Bronchial epithelial cell (primary cell): ENCODE measurements at regions not wholly inside any gene's neighbourhood (a gene's known extent, or its start where the extent isn't known, plus 50 kb on each side); places are given as distances from the start of the nearest gene placed in this dataset.
A peak's percentile ranks its signal among the peaks of the same experiment; 100 is the strongest.

Experiments used
- DNase-seq: peaks from one replicate; pipeline ENCODE4 v3.0.0-alpha.2; 2010; ENCODE audit warnings: low read depth
- FAIRE-seq: peaks from 2 replicates; lab custom pipeline; 2011; peaks lifted over from hg19 to GRCh38; lab: Jason Lieb, UNC
- H3K27me3 ChIP-seq: 2 replicates; pipeline ENCODE4 v1.5.1; 2011; ENCODE audit warnings: low read length; ENCODE audit not compliant: control insufficient read depth, insufficient read depth
- H3K36me3 ChIP-seq: 2 replicates; pipeline ENCODE4 v1.5.1; 2011; ENCODE audit warnings: low read length; ENCODE audit not compliant: control insufficient read depth, insufficient read depth
- H3K4me3 ChIP-seq: 2 replicates; pipeline ENCODE4 v1.5.1; 2011; ENCODE audit warnings: mild to moderate bottlenecking, low read depth, low read length, control low read depth
- CTCF ChIP-seq: IDR thresholded peaks from 2 replicates; pipeline ENCODE4 v1.5.1; 2011; ENCODE audit warnings: mild to moderate bottlenecking, moderate library complexity, low read length, control low read depth, inconsistent platforms; ENCODE audit not compliant: insufficient read depth, severe bottlenecking

DNA sequence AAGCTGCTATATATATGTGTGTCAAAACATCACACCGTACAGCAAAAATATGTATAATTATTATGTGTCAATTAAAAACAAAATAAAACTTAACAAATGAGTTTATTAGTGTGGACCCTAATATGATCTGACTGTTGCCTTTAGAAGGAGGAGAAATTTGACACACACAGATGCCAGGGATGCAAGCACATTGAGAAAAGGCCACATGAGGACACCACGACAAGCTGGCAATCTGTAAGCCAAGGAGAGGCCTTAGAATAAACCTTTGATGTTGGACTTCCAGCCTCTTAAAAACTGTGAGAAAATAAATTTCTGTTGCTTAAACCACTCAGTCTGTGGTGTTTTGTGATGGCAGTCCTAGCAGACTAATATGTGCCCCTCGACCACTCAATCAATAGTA, 214.7 kb downstream of the KCNS3 start:
- no peaks in the 10 kb centered on the region for H3K27me3 ChIP-seq
- no peaks in the 10 kb centered on the region for H3K36me3 ChIP-seq
- DNase-seq (no peak), FAIRE-seq (no peak)
- no peak overlapping the region for H3K4me3 ChIP-seq
- no peak for TF ChIP-seq CTCF

- no peak for FAIRE-seq
- no peak for TF ChIP-seq CTCF
Observed at GRCh38 chr2:18092760-18093159, 214.3 kb downstream of the KCNS3 start.

DNA sequence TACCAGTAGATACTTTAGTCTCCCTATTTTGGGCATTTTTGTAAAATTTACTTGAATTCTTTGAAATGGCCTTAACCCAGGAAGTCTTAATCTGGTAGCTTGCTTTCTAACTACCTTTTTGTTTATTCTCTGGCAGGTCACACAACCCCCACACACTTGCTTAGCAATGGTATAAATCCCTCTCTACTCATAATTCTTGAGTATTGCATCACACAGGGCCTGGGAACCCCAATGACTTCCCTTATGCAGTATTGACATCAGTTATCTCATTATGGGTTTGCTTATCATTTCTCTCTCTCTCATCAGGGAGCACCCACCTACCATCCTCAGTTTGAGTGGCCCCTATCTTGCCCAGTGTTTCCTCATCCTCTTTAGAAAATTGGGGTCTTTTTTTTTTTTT, 207.1 kb downstream of the KCNS3 start:
- FAIRE-seq (no peak), DNase-seq (peak; percentile 13)
- TF ChIP-seq CTCF: no peak
- Histone ChIP-seq H3K4me3 (no peak overlapping the region), H3K36me3 (no peaks in the 10 kb centered on the region), H3K27me3 (peaks cover 2% of the 10 kb centered on the region)

More at GRCh38 chr2:18092760-18093159, 214.3 kb downstream of the KCNS3 start:
- DNase-seq: no peak
- peaks cover 2% of the 10 kb centered on the region for H3K27me3 ChIP-seq
- no peak overlapping the region for H3K4me3 ChIP-seq
- H3K36me3 ChIP-seq: no peaks in the 10 kb centered on the region

- TF ChIP-seq CTCF: no peak
- Histone ChIP-seq H3K4me3 (no peak overlapping the region), H3K36me3 (no peaks in the 10 kb centered on the region), H3K27me3 (peaks cover 2% of the 10 kb centered on the region)
- FAIRE-seq (no peak), DNase-seq (no peak)
Observed at GRCh38 chr2:18084376-18084775, 205.9 kb downstream of the KCNS3 start.

GRCh38 chr2:18083806-18084205, 205.3 kb downstream of the KCNS3 start:
- no peak overlapping the region for H3K4me3 ChIP-seq
- no peak for TF ChIP-seq CTCF
- peak; percentile 36 for FAIRE-seq
- no peak for DNase-seq
- no peaks in the 10 kb centered on the region for H3K36me3 ChIP-seq
- H3K27me3 ChIP-seq: peaks cover 2% of the 10 kb centered on the region

GRCh38 chr2:18078216-18078615, 199.7 kb downstream of the KCNS3 start:
- no peak for FAIRE-seq
- no peak for TF ChIP-seq CTCF
- H3K4me3 ChIP-seq: no peak overlapping the region
- H3K36me3 ChIP-seq: no peaks in the 10 kb centered on the region
- DNase-seq: no peak
- H3K27me3 ChIP-seq: no peaks in the 10 kb centered on the region
